ENCODE measurements at regions not wholly inside any gene's neighbourhood (a gene's known extent, or its start where the extent isn't known, plus 50 kb on each side); places are given as distances from the start of the nearest gene placed in this dataset.

DNA sequence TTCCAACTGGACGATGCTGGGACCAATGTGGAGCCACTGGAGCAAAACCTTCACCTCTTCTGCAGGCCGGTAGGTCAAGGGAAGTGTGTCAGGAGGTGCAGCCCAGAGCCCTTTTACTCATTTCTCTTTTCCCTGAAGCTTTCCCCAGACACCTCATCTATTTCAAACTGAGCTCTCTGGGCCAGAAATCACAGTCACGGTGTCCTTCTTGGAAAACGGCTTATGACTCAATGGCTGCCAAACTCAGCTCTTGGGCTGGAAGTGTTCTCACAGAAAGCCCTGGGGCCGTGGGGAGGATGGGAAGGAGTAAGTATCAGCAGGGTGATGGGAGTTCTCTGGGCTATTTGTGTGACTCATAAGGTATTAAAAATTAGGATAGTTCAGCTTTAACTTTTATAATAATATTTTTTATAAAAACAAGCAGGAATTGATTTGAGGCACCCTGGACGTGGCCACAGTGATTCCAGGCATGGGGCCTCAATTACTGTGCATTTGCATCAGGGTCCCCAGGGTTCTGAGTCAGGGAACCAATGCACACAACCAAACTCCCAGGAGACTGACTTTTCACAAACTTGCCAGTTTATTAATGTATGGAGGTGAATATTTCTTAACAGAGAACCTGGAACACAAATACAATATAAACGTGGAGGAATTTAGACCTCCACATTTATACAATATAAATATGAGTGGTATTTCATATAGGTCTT lies 187.4 kb upstream of the TMEM72 start:
- DNase-seq (ENCODE audit: low spot score) (no peak), ATAC-seq (ENCODE audit: low FRiP score) (no peak)
- TF ChIP-seq, protein P1, sequence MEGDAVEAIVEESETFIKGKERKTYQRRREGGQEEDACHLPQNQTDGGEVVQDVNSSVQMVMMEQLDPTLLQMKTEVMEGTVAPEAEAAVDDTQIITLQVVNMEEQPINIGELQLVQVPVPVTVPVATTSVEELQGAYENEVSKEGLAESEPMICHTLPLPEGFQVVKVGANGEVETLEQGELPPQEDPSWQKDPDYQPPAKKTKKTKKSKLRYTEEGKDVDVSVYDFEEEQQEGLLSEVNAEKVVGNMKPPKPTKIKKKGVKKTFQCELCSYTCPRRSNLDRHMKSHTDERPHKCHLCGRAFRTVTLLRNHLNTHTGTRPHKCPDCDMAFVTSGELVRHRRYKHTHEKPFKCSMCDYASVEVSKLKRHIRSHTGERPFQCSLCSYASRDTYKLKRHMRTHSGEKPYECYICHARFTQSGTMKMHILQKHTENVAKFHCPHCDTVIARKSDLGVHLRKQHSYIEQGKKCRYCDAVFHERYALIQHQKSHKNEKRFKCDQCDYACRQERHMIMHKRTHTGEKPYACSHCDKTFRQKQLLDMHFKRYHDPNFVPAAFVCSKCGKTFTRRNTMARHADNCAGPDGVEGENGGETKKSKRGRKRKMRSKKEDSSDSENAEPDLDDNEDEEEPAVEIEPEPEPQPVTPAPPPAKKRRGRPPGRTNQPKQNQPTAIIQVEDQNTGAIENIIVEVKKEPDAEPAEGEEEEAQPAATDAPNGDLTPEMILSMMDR (IDR thresholded peaks at IDR 0.05): no peak

GRCh38 chr10:44724415-44725174 lies 186.5 kb upstream of the TMEM72 start:
- no peak for DNase-seq (ENCODE audit: low spot score)
- ATAC-seq (ENCODE audit: low FRiP score): no peak
- TF ChIP-seq, protein P1 (IDR thresholded peaks at IDR 0.05): no peak

DNA sequence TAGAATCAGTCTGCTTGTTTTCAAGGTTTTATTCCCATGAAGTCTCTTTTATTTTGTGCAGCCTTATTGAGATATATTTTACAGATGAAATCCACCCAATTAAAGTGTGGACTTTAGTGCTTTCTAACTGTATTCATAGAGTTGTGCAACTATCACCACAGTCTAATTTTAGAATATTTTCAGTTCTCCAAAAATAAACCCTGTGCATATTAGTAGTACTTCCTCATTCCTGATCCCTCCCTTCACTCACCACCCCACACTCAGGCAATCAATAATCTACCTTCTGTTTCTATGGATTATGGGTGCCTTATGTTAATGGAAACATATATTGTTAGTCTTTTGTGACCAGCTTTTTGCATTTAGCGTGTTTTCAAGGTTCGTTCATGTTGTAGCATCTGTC lies 185.7 kb upstream of the TMEM72 start:
- ATAC-seq (ENCODE audit: low FRiP score): no peak
- TF ChIP-seq, protein P1 (IDR thresholded peaks at IDR 0.05): no peak
- DNase-seq (ENCODE audit: low spot score): no peak

GRCh38 chr10:44731283-44731682 lies 179.9 kb upstream of the TMEM72 start:
- no peak for ATAC-seq (ENCODE audit: low FRiP score)
- TF ChIP-seq, protein P1 (IDR thresholded peaks at IDR 0.05): no peak
- no peak for DNase-seq (ENCODE audit: low spot score)

GRCh38 chr10:44733501-44734488 lies 177.3 kb upstream of the TMEM72 start:
- TF ChIP-seq, protein P1 (IDR thresholded peaks at IDR 0.05): no peak
- ATAC-seq (ENCODE audit: low FRiP score) (no peak), DNase-seq (ENCODE audit: low spot score) (no peak)

DNA sequence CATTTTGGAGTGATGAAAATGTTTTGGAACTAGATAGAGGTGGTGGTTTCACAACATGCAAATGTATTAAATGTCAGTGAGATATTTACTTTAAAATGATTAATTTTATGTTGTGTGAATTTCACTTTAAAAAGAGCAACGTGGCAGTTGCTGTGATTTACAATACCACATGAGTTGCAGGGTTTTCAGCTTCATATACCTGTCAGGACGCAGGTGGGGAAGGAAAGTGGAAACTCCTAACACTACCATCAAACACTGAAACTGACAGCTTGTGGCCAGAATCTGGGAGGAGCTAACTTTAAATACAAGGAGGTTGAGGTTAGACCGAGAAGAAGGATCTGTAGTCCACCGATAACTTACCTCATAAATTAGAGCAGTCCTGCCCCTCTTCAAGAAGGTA lies 168.9 kb upstream of the TMEM72 start:
- ATAC-seq (ENCODE audit: low FRiP score): no peak
- no peak for DNase-seq (ENCODE audit: low spot score)
- TF ChIP-seq, protein P1 (IDR thresholded peaks at IDR 0.05): no peak
